SK-N-SH treated with all-trans-retinoic acid at 6 μM for 48 hours (cell line): ENCODE measurements at regions not wholly inside any gene's neighbourhood (a gene's known extent, or its start where the extent isn't known, plus 50 kb on each side); places are given as distances from the start of the nearest gene placed in this dataset.

ENCODE experiments used
- ATAC-seq: fragments of 200-7000 bp; cut with Tn5 transposase; 3 replicates; pipeline ENCODE4 v1.9.1; 2020; ENCODE audit warnings: mild to moderate bottlenecking, moderate library complexity
- ARNTL ChIP-seq: fragments of 450-650 bp; formaldehyde crosslinking; IDR thresholded peaks from 2 replicates; pipeline ENCODE4 v1.5.0; 2020; ENCODE audit warnings: low read depth, mild to moderate bottlenecking, moderate library complexity, borderline replicate concordance
- BACH2 ChIP-seq: fragments of 250-450 bp; sonication (Bioruptor Pico); IDR thresholded peaks from 2 replicates; pipeline ENCODE4 v1.9.0; 2021; ENCODE audit warnings: mild to moderate bottlenecking, borderline replicate concordance
- CSDC2 ChIP-seq: fragments of 250-450 bp; sonication (Bioruptor Pico); IDR thresholded peaks from 2 replicates; pipeline ENCODE4 v1.5.0; 2020; ENCODE audit warnings: mild to moderate bottlenecking, moderate library complexity
- ESRRG ChIP-seq: fragments of 250-450 bp; sonication (Bioruptor Pico); IDR thresholded peaks from 2 replicates; pipeline ENCODE4 v1.6.1; 2021; ENCODE audit warnings: mild to moderate bottlenecking
- GLIS3 ChIP-seq: fragments of 250-450 bp; sonication (Bioruptor Pico); IDR thresholded peaks from 2 replicates; pipeline ENCODE4 v1.5.0; 2020; ENCODE audit warnings: mild to moderate bottlenecking, moderate library complexity
- ISL1 ChIP-seq: fragments of 250-450 bp; sonication (Bioruptor Pico); IDR thresholded peaks from 2 replicates; pipeline ENCODE4 v2.1.2; 2022; ENCODE audit warnings: mild to moderate bottlenecking, moderate library complexity
- OSR1 ChIP-seq: fragments of 250-450 bp; sonication (Bioruptor Pico); IDR thresholded peaks from 2 replicates; pipeline ENCODE4 v1.8.0; 2022; ENCODE audit warnings: moderate library complexity, mild to moderate bottlenecking, inconsistent platforms
- PPARA ChIP-seq: fragments of 250-450 bp; sonication (Bioruptor Pico); IDR thresholded peaks from 2 replicates; pipeline ENCODE4 v1.5.0; 2020; ENCODE audit warnings: mild to moderate bottlenecking, borderline replicate concordance
- RARB ChIP-seq: fragments of 250-450 bp; sonication (Bioruptor Pico); IDR thresholded peaks from 2 replicates; pipeline ENCODE4 v1.8.0; 2021; ENCODE audit warnings: mild to moderate bottlenecking, moderate library complexity
- TSHZ2 ChIP-seq: fragments of 250-450 bp; sonication (Bioruptor Pico); IDR thresholded peaks from 2 replicates; pipeline ENCODE4 v1.5.0; 2020; ENCODE audit warnings: mild to moderate bottlenecking, moderate library complexity
- ZC3H10 ChIP-seq: fragments of 250-450 bp; sonication (Bioruptor Pico); IDR thresholded peaks from 2 replicates; pipeline ENCODE4 v1.5.1; 2021; ENCODE audit warnings: mild to moderate bottlenecking, moderate library complexity
- ZFP3 ChIP-seq: fragments of 250-450 bp; sonication (Bioruptor Pico); IDR thresholded peaks from 2 replicates; pipeline ENCODE4 v1.5.0; 2020; ENCODE audit warnings: mild to moderate bottlenecking, moderate library complexity
- ZNF70 ChIP-seq: fragments of 450-650 bp; formaldehyde crosslinking; IDR thresholded peaks from 2 replicates; pipeline ENCODE4 v1.5.0; 2020; ENCODE audit warnings: mild to moderate bottlenecking, moderate library complexity
- ZNF8 ChIP-seq: fragments of 450-650 bp; formaldehyde crosslinking; IDR thresholded peaks from 2 replicates; pipeline ENCODE4 v1.5.0; 2020; ENCODE audit warnings: mild to moderate bottlenecking, moderate library complexity
- TF ChIP-seq, protein P1 (sequence below): fragments of 250-450 bp; sonication (Bioruptor Pico); IDR thresholded peaks from 2 replicates; pipeline ENCODE4 v1.5.1; 2021; ENCODE audit warnings: mild to moderate bottlenecking, moderate library complexity
- TF ChIP-seq, protein P2 (sequence below): fragments of 250-450 bp; sonication (Bioruptor Pico); IDR thresholded peaks from 2 replicates; pipeline ENCODE4 v1.8.0; 2020; ENCODE audit warnings: mild to moderate bottlenecking, moderate library complexity, borderline replicate concordance
- TF ChIP-seq, protein P3 (sequence below): fragments of 250-450 bp; sonication (Bioruptor Pico); IDR thresholded peaks from 2 replicates; pipeline ENCODE4 v1.5.1; 2020; ENCODE audit warnings: low read depth, mild to moderate bottlenecking, moderate library complexity

DNA sequence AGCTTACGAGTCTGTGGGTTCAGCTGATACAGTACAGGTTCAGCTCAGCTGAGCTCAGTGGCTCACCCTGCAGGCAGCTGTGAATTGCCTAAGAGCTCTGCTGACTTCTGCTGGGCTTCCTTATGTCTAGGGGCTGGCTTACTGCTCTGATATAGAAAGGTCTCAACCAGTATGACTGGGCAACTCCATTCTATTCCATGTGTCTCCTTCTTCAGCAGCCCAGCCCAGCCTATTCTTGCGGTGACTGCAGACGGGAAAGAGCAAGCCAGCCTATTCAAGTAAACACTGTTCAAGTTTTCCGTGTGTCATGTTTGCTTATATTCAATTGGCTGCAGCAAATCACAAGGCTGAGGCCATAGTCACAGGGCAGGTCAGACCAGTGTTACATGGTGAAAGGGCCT is 615.4 kb upstream of the ZFP42 start (continued):
- TF ChIP-seq, protein P1, sequence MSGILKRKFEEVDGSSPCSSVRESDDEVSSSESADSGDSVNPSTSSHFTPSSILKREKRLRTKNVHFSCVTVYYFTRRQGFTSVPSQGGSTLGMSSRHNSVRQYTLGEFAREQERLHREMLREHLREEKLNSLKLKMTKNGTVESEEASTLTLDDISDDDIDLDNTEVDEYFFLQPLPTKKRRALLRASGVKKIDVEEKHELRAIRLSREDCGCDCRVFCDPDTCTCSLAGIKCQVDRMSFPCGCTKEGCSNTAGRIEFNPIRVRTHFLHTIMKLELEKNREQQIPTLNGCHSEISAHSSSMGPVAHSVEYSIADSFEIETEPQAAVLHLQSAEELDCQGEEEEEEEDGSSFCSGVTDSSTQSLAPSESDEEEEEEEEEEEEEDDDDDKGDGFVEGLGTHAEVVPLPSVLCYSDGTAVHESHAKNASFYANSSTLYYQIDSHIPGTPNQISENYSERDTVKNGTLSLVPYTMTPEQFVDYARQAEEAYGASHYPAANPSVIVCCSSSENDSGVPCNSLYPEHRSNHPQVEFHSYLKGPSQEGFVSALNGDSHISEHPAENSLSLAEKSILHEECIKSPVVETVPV (CRISPR knock-in tag), result no peak
- TF ChIP-seq ZNF8 (CRISPR knock-in tag), result no peak
- TF ChIP-seq, protein P2, sequence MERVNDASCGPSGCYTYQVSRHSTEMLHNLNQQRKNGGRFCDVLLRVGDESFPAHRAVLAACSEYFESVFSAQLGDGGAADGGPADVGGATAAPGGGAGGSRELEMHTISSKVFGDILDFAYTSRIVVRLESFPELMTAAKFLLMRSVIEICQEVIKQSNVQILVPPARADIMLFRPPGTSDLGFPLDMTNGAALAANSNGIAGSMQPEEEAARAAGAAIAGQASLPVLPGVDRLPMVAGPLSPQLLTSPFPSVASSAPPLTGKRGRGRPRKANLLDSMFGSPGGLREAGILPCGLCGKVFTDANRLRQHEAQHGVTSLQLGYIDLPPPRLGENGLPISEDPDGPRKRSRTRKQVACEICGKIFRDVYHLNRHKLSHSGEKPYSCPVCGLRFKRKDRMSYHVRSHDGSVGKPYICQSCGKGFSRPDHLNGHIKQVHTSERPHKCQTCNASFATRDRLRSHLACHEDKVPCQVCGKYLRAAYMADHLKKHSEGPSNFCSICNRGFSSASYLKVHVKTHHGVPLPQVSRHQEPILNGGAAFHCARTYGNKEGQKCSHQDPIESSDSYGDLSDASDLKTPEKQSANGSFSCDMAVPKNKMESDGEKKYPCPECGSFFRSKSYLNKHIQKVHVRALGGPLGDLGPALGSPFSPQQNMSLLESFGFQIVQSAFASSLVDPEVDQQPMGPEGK (CRISPR knock-in tag), result no peak
- no peak for TF ChIP-seq ZFP3
- TF ChIP-seq, protein P3, sequence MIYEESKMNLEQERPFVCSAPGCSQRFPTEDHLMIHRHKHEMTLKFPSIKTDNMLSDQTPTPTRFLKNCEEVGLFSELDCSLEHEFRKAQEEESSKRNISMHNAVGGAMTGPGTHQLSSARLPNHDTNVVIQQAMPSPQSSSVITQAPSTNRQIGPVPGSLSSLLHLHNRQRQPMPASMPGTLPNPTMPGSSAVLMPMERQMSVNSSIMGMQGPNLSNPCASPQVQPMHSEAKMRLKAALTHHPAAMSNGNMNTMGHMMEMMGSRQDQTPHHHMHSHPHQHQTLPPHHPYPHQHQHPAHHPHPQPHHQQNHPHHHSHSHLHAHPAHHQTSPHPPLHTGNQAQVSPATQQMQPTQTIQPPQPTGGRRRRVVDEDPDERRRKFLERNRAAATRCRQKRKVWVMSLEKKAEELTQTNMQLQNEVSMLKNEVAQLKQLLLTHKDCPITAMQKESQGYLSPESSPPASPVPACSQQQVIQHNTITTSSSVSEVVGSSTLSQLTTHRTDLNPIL, result no peak
- no peak for TF ChIP-seq GLIS3

DNA sequence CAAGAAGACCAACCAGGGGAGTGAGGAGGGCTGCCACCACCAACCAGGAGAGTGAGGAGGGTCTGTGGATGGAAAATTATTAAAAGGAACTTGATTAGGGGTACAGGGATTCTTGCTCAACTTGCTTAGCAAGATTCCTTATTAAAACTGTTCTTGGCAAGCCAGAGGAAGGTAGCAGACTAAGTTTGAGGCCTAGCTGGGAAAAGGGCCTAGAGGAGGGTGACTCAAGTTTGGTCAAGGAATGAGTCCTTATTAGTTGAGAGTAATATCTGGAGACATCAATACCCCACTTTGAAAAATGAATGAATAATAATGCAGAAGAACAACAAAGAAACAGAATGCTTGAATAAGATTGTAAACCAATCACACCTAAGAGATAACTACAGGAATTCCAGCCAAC is 612.4 kb upstream of the ZFP42 start:
- TF ChIP-seq OSR1 (CRISPR knock-in tag), result no peak
- no peak for TF ChIP-seq BACH2 (CRISPR knock-in tag)
- TF ChIP-seq, protein P3, result no peak
- no peak for TF ChIP-seq CSDC2
- no peak for TF ChIP-seq GLIS3
- no peak for TF ChIP-seq ISL1 (CRISPR knock-in tag)
- no peak for TF ChIP-seq ZFP3
- no peak for TF ChIP-seq ZC3H10
- TF ChIP-seq TSHZ2 (CRISPR knock-in tag), result no peak
- TF ChIP-seq ZNF70 (CRISPR knock-in tag), result no peak
- TF ChIP-seq PPARA (CRISPR knock-in tag), result no peak
- TF ChIP-seq RARB (CRISPR knock-in tag), result no peak
- no peak for TF ChIP-seq ESRRG
- TF ChIP-seq, protein P1 (CRISPR knock-in tag), result no peak
- no peak for TF ChIP-seq ARNTL (CRISPR knock-in tag)
- no peak for ATAC-seq

GRCh38 chr4:187387739-187388138 is 607.8 kb upstream of the ZFP42 start:
- 0 out of 2 replicates have a peak, but pooled peaks have one; percentile 14 for TF ChIP-seq ISL1 (CRISPR knock-in tag)
- no peak for TF ChIP-seq TSHZ2 (CRISPR knock-in tag)
- ATAC-seq, result no peak
